GF-D8 (cell line): ENCODE measurements at regions not wholly inside any gene's neighbourhood (a gene's known extent, or its start where the extent isn't known, plus 50 kb on each side); places are given as distances from the start of the nearest gene placed in this dataset.

Experiments
- DNase-seq: peaks from one replicate; lab custom pipeline; 2025; lab: John Stamatoyannopoulos, UW

DNA sequence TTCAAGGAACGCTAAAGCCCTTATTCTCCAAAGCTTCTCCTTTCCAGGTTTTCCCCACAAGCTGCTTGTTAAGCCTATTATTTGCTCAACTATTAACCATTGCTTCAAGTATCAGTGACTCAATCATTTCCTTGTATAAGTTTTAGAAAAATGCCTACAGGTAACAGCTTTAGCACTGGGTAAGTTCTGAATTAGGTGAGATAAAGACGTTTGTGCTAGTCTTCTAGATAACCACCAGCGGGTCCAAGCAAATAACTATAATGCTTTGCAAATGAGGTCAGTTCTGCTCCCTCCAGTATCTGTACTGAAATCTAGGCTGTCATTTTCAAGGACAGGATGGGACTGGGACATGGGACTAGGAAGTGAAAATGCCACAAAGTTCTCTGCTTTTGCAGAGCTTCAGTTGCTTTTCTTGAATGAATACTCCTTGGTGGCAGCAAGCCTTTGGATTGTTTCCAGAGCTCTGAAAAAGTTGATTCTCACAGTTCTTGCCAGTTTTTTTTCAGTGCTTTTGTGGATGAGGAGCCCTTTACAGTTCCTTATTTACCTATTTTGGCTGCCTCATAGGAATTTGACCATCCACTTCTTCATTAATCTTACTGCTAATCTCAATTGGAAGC, 1487.7 kb downstream of the EFNB2 start:
- DNase-seq, result no peak

DNA sequence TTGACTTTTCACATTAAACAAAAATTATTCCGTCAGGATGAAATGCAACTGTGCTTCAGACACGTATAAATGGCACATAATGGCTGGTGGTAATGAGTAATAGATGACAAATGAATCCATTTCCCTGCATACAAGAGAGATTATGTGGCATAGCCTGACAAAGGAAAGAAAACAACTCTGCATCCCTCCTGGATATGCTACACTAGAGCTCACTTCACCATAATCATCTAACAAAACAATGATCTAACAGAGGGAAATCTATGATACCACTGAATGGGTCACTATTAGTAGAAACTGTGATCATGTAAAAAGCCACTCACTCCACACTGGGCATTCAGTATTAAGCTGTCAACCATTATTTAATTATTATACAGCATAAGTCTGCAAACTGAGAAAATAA, 1498.4 kb downstream of the EFNB2 start:
- DNase-seq, result no peak

DNA sequence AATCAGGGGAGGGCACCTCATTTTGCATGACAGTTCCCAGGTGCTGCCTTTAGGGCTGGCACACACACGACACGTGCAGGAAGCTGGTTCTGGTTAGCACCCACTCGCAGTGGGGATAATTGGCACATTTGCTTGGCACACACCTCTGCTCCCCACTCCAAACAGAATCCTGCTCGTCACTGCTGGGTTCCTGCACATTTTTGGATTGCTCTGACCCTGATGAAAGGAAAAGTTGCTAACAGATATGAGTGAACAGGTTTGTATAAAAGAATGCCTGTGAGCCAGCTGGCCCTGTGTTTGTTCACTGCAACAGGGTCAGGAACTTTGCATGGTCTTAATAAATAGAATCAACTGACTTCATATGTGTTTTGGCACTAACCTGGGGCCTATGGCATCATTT, 1500.4 kb downstream of the EFNB2 start:
- DNase-seq, result no peak

DNA sequence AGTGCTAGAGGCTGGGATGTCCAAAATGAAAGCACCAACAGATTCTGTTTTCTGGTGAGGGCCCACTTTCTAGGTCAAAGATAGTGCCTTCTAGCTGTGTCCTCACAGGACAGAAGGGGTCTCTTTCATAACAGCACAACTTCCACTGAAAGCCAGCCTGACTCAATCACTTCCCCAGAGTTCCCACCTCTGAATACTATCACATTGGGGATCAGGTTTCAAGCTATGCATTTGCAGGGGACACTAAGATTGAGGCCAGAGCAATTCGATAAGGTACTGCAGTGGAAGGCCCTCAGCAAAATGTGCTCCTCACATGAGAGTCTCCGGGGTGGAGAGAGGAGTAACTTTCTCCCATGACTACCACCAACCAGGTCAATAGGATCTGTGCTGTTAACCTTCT, 1501.5 kb downstream of the EFNB2 start:
- DNase-seq, result no peak

DNA sequence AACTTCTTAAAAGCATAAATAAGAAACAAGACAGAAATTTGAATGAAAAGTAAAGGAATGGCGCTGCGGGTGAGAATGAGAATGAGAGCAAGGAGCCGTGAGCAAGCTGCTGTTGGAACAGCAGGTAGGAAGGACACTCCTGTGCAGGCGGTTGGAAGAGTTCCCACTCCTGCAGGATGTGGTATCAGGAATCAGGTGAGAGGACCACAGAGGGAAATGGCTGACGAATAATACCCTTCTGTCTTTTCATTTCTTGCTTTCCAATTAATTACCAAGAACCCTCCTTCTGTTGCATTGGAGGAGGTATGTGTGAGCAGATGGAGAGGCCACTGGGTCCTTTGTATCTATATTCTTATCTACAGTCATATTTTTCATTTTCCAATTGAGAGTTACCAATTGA, 1504.2 kb downstream of the EFNB2 start:
- no peak for DNase-seq

DNA sequence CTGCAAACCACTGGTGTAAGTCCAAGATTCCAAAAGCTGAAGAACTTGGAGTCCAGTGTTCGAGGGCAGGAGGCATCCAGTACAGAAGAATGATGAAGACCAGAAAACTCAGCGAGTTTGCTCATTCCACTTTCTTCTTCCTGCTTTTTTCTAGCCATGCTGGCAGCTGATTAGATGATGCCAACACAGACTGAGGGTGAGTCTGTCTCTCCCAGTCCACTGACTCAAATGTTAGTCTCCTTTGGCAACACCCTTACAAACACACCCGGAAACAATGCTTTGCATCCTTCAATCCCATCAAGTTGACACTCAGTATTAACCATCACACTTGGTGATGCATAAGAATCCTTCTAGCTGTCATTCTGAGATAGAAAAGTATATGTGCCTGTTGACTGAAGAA, 1504.6 kb downstream of the EFNB2 start:
- DNase-seq, result no peak

DNA sequence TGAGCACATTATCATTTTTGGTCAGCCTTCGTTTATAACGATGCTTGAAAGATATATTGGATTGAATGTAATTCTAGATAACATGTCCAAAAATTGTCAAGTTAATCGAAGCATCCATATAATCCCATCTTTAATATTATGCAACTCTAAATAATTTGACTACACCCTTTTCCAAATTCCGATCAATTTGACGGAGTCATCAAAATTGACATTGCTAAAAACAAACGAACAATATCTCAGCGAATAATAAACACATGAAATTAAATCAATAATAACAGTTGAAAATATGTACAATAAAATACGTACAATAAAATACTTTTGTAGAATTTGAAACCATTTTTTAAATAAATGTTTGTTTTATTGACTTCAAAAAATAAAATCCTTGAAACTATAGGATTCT, 1516.4 kb downstream of the EFNB2 start:
- DNase-seq, result no peak

DNA sequence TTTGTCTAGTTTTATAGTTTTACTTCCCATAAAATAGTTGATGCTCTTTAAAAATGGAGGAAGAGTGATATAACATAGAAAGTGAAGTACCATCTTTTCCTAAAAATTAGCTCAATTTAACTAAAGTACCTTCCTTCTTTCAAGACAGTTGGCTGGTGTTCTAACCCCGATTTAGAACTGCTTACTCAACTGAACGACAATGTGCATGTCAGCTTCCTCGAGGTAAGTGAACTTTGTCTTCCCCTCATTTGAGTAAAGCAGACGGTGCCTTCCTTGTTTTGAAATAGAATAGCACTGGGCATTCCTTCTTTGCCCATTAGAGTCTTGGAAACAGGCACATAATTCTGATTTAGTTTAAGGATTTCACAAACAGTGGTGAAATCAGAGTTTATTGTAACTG, 1519.2 kb downstream of the EFNB2 start:
- no peak for DNase-seq

DNA sequence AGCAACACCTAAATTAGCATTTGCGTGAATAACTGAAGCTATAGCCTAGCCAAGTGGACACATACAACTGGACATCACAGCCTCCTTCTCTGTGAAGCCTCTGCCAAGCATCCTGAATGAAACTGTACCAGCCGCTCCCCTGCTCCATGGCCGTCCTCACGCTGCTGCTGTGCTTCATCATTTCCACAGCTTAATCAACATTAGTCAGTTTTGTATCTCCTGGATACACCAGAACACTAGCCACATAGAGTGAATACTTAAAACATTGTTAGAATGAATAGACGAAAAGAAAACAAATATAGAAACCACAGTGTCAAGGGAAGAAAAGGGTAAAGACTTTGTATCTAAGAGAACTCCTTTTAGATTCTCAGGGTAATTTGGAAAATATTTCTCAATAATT, 1526.9 kb downstream of the EFNB2 start:
- no peak for DNase-seq

DNA sequence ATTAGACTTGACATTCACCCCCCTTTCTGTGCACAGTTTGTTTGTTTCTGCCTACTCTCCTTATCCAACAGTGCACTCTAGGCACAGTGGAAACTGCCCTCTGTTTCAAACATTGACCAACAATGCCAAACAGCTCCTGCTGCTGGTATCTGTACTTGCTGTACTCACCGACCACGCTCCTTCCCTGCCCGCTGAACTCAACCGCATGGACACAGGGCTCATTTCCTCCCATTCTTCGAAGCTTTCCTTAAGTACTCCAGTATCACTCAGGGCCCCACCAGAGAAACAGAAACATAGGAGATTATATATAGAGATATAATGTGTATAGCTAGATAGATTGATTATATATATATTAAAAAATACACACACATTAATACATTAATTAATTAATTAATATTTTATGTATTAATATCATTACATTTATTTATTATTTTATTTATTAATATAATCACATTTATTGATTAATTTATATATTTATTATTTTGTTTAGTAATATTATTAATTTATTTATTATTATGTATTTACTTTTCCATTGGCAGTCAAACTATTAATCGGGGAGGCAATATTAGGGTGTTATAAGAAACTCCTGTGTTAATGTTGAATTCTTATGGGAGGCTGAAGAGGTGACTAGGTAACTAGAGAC, 1528.2 kb downstream of the EFNB2 start:
- DNase-seq, result no peak

DNA sequence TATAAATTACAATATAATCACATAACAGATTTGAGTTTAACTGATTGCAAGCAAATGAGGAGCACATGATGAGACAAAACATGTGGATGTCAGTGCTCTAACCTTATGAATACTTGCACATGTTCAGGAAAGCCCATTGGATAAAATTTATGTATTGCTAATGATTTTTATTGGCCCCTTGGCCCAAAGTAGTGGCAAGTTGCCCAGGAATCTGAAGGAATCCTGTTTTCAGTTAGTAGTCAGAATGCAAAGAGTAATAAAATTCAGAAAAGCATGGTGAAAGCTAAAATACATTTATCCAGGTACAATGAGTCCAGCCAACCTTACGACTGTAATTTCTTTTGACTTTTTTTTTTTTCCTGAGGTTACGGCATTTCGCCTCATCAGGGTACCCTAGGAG, 1539.4 kb downstream of the EFNB2 start:
- DNase-seq, result no peak

DNA sequence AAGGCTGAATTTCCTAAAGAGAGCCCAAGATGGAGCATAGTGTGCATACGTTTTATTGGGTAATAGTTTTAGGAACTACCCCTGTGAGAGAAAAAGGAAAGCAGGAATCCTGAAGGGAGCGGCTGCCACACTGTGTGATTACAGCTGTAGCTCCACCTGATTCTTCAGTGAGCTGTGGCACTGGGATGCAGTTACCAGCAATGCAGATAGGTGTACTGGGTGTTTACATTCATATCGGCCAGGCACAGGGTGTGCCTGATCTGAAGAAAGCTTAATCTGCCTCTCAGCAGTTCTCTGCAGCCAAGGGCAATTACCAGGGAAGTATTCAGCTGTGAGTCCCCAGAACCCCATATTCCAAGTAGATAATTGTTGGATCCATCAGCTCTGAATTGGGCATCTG, 1541.8 kb downstream of the EFNB2 start:
- no peak for DNase-seq

DNA sequence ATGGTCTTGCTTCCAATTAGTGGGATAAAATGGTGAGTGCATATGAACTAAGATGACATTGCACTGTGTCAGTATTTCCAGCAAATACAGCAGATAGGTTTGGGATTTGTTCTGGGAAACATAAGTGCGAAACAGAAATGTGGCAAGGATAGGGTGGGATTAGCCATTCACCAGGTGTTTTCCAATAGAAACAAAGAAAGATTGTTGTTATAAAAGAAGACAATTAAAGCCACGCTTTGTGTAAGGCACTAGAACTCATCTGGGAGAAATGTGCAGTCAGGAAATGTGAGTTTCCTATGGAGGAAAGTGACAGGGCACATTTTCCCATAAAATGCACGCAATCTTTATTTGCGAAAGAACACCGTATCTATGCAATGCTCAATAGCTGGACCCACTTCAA, 1547.8 kb downstream of the EFNB2 start:
- DNase-seq, result no peak

DNA sequence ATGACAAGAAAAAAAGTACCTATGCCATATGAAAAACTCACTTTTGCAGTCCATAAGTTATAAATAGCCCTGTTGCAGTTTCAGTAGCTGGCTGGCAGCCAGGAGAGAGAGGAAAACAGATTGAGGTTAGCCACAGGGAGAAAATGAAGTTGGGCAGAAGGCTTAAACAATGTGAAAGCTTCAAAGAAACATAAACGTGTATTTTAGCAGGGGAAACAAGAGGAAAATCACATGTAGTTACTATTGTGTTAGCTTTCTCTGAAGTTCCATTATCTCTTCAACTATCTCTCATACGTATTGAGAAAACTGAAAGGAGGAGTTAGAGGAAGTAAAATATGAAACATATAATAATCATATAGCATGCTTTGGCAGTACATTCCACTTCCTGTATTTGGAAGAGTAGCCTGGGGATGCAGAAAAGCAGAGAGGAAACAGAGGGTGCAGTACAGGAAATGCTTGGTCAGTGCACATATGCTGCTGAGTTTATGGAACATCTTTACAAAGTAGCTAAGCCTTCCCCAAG, 1551.1 kb downstream of the EFNB2 start:
- DNase-seq, result peak; percentile 89

DNA sequence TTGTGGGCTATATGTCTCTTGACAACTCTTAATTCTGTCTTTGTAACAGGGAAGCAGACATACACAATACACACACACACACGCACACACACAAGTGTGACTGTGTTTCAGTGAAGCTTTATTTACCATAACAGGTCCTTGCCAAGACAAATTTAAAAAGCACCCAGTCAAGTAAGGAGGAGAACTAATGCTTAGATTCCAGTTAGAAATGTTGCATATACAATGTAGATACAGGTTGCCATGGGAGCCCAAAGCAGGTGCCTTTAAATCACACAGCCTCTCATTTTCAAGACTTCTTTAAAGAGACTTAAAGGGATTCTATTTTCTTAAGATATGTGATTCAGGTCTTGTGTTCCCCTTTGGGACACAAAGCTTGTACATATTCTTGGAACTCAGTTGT, 1551.9 kb downstream of the EFNB2 start:
- DNase-seq, result no peak

DNA sequence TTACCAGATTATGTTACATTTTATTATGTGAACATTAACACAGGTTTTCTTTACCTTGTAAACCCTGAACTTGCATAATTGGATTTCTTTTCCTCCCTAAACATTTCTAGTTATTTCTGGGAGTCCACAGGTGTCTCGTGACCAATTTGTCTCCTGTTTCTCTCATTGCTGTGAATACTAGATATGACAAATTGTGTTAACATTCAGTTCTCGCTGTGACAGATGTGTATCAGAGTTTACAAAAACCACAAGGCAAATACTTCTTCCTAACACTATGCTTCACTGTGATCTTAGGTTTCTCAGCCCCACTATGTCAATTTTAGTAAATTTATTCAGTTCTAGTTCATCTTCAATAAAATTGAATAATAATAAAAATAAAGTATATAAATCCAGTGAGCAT, 1554.9 kb downstream of the EFNB2 start:
- no peak for DNase-seq

DNA sequence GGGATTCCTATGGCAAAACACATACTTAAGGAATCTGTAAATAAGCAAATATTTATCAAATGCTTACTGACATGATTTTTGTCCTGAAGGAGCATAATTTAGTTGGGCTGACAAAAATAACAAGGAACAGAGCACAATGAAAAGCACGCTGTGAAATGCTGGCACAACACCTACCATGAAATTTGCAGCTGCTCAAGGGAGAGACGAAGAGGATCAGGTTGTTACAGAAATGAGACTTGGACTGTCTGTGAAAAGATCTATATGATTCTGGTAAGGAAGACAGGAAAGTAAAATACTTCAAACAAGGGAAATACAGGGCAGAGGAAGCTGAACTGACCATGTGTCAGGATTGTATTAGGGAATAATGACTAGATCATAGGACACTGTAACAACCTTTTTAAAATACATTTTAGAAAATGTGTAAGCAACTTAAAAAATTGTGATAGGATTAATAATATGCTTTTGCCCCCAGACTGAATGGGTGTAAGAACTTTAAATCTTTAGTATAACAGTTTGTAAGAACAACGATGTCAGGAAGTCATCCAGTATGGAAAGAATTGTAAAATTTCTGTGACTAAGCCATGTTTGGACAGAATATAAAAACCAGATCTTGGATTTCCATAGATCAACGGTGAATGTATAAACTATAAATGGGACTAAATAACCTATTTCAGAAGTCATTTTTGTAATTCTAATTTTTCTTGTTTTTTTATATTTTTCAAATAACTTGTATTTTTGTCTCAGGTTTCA, 1556.0 kb downstream of the EFNB2 start:
- no peak for DNase-seq

DNA sequence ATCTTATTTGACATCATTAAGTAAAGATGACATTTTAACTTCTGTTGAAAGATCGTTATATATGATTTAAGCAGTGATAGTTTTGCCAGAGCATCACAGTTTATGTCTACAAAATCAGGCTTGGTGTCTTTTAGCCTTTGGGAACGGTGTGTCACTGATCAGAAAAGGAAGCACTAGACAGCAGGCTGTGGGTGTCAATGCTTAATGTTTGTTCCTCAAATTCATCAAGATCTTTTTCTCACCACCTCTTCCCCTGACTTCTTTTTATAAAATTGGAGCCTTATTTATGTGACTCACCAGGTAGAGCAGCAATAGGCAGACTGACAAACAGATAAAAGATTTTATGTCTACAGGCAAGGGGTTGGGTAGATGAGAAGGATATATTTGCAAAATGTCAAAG, 1558.5 kb downstream of the EFNB2 start:
- DNase-seq, result no peak

DNA sequence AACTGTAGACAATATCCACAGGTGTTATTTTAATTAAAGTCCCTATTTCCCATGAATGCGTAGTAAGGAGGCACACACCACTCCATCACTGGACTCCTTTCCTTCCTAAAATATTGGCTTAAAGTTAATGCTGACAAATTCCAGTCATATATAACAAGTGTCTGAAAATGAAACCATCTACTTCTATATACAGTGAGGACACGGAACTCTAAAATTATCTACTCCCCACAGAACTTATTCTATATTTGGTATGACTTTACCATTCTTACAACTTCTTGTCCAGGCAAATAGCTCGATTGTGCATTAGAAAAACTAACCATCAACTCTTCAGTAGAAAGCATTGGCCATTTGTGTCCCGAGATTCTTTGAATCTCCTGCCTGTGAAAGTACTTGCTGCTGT, 1560.2 kb downstream of the EFNB2 start:
- no peak for DNase-seq

DNA sequence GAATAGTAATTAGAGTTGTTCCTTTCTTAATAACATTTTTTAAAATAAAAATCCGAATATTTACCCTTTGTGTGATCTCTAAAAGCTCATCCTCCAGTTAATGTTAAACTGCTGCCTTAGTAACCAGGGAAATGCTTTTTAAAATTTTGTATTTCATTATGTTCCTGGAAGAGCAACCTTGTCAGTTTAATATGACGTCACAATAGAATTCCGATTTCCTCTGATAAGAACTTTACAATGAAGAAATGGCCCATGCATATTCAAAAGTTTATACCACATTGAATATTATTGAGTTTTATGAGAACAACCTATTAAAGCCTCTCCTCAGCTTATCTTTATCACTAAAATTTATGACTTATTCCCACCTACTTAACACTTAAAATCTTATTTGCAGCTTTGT, 1566.6 kb downstream of the EFNB2 start:
- no peak for DNase-seq

DNA sequence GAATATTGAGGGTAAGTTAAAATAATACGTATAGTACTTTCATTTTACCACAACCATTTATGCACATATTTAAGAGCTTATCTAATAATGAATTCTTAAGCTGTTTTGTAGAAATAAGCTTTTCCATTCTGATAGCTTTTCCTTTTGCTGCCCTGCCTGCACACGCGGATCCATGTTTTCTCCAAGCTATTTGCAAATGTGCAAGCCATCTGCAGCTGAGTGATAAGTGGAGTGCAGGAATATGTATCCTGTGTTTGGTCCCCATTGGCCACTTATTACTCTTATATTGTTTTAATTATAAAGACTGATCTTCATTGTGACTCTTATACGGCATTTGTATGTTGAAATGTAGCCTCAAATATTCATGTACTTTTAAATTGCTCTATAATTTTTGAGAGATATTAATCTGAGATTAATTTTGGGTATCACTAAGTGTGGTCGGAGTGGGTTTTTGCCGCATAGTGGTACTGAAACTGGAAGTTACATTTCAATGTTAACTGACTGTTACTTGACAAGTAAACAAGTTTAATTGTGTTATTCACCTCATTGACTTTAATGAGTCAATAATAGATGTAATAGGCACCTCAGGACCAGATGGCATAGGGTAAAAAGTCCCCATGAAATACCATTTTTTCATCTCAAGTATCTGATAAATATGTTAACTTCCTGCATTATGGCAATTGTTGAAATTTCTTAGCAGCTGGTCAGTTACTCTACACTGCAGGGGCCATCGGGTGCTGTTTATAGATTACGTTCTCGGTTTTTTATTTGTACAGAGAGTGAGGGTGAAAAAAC, 1567.4 kb downstream of the EFNB2 start:
- no peak for DNase-seq

DNA sequence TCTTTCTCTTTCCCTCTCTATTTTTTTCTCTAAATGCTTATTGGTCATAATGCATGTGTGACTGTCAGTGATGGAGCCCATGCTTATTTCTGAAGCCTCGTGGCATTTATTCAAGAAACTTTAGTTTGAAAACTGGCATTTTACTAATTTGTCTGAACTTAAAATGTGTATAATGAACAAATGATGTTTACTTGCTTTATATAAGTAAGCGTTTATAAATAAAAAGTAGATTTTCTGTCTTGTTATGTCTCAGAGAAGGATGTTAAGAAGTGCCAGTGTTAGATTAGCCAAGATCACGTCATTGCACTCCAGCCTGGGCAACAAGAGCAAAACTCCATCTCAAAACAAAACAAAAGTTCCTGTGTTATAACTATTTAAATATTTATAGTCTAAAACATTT, 1568.1 kb downstream of the EFNB2 start:
- DNase-seq, result no peak

DNA sequence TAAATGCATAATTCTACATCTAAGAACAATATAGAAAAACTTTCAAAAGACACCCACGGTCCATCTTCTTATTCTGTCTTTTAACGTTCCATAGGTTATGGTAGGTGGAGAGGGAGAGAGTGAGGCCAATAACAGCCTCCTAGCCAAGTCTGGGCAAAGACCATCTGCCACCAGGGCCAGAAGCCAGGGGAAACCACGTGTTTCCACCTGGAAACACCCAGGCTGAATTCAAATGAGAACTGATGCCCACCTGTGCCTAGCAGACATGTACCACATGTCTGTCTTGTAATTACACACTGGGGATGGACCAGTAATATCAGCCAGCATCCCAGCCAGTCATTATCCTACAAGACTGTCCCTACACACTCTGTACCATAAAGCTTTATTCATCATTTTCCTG, 1573.1 kb downstream of the EFNB2 start:
- DNase-seq, result no peak
